Left renal cortex interstitium (tissue), 4 donors: ENCODE measurements at regions not wholly inside any gene's neighbourhood (a gene's known extent, or its start where the extent isn't known, plus 50 kb on each side); places are given as distances from the start of the nearest gene placed in this dataset.

ENCODE experiments used
- DNase-seq, 4 donors: peaks; one replicate each; pipeline ENCODE4 v3.0.0-alpha.2; 2013; ENCODE audit warnings: low read depth in 4 of 4, low spot score in 2 of 4, missing footprints in 1 of 4

DNA sequence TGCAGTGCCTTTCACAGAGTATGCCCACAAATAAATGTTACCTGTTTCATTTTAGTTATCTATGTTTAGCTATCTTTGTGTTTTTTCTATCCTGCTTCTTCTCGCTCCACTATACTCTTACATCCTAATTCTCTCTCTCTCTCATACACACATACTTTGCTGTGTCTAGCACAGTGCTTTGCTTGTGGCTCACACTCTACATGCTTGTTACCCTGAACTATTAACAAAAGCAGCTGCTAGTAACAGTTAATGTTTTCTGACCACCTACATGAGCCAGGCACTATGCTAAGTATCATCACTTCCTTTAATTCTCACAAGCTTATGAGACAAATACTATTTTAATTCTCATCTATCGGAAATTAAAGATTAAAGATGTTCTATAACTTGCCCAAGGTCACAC lies 390.5 kb upstream of the HNRNPA3 start:
- no peak for DNase-seq

DNA sequence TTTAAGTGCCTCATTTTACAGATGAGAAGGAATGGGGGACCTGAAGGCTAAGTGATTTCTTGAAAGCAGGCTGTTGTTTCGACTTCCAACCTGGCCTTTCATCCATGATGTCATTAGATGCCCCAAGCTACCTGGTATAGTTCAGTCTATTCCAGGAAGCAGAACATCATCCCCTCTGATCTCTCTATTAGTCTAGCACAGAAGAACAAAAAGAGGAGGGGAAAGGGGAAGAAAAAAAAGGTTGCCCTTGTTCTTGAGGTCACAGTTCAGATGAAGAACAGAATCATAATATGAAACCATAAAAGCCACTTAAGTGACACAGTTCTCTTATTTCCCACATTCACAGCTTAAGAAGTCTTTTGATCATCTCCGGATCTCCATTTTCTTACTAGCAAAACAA lies 386.2 kb upstream of the HNRNPA3 start:
- DNase-seq = no peak

DNA sequence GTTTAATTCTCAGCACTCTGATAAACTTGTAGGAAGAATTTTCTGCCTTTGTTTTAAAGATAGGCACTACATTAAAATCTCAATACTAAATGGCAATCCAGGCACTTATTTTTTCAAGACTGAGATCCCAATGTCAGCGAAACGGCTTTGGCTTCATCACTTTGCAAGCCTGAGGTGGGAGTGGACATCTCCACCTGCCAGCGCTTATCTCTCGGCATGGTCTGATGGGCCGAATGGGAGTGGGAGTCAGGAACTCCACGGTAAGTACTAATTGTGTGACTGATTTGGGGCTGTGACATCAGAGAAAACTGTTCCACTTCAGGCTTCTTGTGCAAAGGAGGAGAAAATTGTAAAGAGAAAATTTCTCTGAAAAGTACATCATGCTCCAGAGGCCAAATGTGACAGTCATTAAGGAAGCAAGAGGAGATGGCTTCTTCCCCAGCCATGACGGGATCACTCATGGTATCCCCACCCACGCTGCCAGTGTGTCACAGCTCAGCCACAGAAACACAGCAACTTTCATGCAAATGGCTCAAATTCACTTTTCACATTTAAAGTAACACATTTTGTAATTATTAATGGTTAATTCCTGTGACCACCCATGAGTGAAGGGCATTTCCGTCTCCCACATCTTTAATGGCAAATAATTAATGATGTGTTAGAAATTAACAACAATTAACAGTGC lies 385.5 kb upstream of the HNRNPA3 start:
- DNase-seq = no peak

DNA sequence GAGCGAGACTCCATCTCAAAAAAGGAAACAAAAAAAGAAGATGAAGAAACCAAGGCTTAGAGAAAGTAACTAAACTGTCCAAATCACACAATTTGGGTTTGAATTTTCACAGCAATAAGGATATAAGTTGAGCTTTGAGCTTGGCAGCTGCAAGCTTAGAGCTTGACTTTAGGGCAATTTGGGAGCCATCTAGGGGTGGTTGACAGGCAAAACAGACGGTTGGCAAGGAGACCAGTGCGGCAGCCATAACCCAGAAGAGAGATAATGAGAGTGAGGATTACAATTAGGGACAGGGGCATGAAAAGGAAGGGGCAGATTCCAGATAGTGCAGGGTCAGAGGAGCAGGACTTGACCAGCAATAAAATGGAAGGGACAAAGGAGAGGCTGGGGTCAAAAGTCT lies 382.2 kb upstream of the HNRNPA3 start:
- no peak for DNase-seq

DNA sequence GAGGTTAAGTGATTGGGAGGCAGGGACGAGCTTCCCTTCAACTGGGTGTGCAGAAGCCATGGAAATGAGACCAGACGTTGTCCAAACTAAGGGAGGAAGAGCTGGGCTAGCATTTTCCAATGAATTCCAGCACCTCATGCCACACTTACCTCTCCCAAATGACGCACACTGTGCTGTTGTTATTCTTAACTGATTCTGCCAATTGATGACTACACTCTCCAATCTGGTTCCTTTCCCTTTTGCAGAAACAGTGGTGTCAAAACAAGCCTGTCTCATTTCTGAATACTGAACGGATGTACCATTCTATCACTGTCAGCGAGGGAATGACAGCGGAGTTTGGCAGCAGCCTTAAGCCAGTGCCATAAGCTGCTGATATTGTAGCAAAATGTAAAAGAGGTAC lies 380.5 kb upstream of the HNRNPA3 start:
- no peak for DNase-seq

DNA sequence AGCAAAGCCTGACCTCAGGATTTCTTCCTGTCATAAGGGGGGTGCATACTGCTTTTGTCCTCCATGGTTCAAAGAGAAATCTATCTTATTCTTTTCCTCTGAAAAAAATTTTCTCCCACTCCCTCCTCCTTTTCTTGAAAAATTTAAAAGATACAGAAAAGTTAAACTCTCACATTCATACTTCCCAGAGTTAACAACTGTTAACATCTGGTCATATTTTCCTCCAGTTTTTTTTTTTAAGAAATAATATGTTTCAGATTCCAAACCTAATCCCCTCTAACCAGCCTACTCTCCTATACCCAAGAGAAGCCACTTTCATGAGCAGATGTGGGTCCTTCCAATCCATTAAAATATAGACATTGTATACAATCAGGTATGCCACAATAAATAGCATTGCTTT lies 378.9 kb upstream of the HNRNPA3 start:
- DNase-seq = no peak

DNA sequence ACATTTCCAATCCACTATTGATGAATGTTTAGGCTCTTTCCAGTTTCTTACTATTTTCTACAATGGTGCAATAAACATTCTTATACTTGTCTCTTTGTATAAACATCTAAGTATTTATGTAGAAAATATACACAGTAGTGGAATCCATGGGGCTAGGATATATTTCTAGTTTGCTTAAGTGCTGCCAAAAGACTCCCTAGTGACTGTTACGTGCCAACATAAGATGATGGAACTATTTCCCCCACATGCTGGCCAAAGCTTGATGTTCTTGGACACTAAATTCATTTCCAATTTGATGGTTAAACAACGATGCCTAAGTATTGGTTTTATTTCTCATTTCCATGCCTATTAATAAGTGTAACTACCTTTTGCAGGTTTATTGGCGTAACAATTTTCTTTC lies 378.4 kb upstream of the HNRNPA3 start:
- DNase-seq = no peak

DNA sequence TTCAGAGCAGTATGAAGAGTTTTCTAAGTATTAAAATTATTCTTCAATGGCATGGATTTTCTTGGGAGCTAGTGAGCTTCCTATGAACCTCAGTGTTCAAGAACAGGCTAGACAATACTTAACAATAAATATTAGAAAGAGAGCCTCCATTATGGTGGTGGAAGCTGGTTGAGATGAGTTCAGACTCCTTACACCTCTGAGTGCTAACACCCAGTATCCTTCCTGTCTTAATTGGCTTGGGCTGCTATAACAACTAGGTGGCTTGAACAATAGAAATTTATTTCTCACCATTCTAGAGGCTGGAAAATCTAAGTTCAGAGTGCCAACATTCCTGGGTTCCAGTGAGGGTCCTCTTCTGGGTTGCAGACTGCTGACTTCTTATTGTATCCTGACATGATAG lies 369.4 kb upstream of the HNRNPA3 start:
- DNase-seq = no peak

DNA sequence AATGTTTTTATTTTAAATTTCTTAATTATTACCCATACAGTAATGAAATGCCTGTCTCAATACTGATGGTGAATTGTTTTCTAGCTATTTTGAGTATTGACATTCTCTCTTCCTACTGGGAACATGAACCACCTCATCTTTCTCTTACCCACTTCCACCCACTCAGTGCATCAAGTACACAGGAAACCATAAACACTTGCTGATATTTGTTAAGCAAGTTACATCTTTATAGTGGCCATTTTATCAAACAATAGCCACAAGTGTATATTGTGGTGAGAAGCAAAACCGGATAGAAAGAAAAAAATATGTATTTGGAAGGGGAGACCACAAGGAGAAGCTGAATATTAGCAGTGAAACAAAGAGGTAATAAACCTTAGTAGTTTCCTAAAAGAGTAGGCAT lies 368.1 kb upstream of the HNRNPA3 start:
- DNase-seq = no peak

DNA sequence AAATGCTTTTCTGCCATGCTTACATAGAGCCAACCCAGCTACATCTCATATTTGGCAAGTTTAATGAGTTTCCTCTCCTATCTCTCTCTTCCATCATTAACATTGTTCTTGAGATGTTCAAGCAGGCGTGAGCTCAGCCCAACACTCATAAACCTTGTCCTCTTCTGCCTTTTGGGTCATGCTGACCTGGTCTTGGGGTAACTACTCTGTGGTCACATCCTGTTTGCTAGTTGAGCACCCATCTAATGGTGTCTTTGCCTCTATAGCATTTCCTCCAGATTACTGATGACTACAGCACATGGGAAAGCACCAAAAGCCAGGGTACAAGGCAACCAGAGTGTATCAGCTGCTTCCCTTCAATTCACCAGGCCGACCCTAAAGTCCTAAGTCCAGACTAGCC lies 366.9 kb upstream of the HNRNPA3 start:
- DNase-seq = no peak

DNA sequence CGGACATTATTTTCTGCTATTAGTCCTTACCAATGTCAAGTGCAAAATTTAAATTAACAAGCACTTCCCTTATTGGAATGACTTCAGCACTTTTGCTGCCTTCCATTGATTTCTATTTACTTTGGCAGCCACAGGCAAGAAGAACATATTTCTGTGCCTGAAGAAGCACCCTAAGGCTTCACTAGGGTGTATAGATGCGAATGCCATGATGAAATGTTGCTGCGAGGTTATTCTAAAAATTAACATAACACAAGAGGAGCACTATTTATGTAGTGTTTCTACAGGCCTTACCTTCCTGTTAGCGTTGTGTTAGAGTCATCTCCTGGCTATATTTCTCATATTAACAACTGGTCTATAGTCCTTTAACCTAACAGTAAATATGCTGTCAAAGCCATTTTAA lies 365.0 kb upstream of the HNRNPA3 start:
- no peak for DNase-seq

DNA sequence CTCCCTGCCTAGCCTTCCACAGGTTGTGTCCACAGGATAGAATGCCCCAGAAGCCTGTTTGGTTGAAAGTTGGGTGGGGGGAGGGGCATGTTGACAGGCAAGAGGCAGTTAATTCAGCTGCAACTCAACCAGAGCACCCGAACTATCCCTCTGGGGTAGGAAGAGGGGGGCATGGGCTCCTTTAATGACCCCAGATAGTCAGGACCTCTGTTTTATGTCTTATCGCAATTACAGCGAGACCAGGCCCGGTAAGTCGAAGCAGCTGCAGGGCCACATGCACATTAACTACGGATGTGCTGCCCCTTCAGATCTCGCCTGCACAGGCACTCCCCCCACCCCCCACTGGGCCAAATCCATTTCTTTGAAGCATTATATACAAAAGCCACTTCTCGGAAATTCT lies 363.8 kb upstream of the HNRNPA3 start:
- DNase-seq = no peak

DNA sequence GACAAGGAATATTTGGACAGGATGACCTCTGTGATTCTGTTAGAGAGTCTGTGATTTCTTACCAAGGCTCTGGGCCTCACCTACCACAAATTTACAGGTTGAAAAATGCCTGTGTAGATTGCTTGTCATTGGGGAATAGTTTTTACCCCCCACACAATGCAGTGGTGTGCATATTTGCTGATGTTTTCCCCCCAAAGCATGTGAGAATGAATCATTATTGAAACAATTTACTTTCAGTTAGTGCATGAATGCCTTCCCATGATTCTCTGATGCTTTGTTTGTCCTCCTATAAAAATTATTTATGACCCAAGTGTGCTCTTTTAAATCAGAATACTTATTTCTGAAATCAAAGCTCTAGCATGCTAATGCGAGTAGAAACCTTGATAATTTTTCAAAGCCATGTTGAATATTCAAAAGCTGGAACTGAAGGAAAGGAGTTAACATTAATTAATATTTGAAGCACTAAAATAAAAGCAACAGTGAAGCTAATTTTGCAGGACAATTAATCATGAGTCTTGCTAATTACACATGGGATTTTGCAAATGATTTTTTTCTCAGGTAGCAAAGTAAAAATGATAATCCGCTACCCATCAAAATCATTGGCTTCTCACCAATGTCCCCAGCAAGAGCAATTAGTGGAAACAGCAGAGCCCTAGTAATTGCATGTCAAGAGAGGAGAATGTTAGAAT lies 361.2 kb upstream of the HNRNPA3 start:
- no peak for DNase-seq

DNA sequence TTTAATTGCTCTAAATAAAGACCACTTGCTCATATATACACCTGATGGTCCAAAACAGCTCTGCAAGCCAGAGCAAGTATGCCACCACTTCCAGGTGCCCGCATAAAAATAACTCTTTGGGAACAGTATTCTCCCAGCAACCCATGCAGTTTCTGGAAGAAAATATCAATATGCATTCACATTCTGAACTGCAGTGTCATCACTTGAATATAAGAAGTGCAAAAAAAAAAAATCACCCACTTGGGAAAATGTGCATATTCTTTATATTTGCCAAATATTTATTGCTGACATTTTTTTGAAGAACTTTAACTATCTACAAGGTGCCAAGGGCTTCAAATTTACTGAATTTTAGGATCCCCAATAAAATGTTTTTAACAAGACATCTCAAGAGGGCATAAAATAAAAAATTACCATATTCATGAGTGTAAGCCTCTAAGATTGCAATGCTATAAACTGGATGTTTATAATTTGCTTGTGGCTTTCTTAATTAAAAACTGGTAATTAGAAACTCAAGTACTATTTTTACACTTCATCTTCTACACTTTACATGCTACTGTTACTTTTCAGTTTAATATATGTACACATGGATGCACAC lies 360.6 kb upstream of the HNRNPA3 start:
- DNase-seq = no peak

DNA sequence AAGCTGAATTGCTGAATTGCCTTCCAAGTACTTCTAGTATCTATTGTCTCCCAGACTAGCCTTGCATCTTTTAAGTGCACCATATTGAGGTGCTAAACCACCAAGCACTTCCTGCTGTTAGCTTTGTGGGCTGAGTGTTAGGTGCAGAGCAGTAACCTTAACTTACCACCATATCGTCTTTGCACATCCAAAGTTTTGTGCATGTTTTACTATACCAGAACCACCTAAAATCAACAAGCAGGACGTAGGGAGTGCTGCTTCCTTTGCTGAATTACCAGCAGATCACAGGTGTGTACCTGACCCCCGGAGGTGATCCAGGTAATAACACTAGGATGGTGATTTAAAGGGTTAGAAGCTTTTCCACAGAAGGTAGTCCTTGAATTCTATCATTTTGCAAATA lies 359.9 kb upstream of the HNRNPA3 start:
- DNase-seq = no peak

DNA sequence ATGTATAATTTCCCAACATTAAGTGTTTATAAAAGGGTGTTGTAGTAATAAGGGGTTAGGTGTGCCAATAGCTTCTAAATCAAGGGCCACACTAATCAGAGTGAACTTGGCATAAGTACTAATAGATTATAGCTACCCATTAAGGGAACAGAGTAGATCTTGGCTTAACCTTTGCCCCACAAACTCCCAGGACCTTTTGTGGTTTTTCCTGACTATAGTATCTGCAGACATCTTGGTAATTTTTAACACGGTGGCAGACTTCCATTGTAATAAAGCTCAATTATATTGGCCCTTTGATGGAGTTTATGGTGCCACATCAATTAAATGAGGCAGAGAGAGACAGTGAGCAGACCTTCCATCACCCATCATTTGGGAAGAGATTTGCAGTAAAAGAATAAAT lies 358.5 kb upstream of the HNRNPA3 start:
- no peak for DNase-seq

DNA sequence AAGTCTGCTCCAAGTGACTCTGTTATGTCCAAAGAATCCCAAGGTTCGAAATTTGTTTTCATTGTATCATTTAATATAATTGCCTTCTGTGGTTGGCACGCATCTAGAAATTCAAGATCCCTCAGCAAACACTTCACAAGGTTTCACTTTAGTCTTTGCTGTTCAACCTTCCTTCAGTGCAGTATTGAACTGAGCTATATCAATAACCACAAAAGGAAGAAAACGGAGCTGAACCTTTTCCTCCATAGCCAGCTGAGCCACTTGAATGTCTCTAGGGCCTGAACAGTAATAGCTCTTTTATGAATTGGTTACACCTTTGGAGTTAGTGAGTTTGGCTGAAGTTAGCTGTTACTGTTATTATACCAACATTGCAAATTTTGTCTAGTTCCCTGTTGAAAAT lies 357.7 kb upstream of the HNRNPA3 start:
- DNase-seq = no peak

DNA sequence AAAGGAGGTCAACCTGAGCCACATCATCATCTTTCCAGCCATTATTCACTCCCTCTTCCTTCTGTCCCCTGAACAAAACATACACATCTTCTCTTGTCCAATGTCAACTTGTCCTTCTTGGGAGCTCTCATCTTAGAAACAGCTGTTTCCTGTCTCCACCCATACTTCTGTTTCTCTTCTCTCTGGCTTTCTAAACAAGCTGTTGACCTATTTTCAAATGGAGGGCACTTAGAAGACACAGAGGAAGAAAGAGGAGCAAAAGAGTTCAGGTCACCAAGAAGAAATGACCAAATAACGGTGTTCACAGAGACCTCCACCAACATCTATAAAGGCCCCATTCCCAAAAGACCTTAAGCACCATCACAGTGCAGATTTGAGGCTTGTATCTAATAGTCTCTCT lies 355.9 kb upstream of the HNRNPA3 start:
- DNase-seq = no peak

DNA sequence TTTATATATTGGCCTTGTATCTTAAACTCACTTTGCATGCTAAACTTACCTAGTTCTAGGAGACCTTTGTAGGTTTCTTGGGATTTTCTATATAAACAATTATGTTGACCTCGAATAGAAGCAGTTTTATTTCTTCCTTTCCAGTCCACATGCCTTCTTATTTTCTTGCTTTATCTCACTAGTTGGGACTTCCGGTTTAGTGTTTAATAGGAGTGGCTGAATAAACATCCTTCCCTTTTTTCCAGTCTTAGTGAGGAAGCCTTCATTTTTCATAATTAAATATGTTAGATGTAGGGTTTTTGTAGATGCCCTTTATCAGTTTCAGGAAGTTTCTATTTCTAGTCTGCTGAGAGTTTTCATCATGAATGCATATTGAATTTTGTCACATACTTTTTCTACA lies 347.3 kb upstream of the HNRNPA3 start:
- DNase-seq = no peak

DNA sequence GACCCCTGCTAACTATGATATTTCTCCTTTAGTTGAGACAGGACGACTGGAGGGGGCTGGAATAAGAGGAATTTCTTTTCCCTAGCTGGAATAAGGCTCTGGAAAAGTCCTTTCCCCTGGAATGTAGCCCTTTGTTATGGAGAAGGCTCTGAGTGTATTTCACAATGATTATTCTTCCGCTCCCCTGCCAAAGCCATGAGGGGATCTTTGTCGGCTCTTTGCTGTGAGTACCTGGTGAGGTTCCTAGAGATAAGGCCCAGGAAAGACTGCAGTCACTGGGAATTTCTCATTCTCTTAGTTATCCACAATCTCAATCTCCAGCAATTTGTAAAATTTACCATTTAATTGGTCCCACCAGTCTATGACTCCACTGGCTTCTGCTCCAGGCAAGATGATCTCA lies 340.2 kb upstream of the HNRNPA3 start:
- DNase-seq = no peak

DNA sequence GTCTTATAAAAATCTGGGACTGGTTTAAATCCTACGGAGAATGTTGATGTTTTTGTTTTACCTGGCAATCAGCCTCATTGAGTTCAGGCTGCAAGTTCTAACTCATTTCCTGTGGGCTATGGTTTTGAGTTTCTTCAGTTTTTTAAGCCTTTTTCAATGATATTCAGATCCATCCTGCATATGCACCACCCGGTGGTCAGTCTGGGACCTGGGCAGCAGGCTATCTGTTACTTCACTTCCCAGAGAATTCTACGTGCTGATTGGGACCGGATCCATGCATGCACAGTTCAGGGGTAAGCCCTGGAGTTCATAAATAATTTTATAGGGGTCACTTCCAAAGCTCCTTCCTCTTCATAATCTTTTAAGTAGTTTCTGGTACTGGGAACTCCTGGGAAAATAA lies 339.2 kb upstream of the HNRNPA3 start:
- no peak for DNase-seq

DNA sequence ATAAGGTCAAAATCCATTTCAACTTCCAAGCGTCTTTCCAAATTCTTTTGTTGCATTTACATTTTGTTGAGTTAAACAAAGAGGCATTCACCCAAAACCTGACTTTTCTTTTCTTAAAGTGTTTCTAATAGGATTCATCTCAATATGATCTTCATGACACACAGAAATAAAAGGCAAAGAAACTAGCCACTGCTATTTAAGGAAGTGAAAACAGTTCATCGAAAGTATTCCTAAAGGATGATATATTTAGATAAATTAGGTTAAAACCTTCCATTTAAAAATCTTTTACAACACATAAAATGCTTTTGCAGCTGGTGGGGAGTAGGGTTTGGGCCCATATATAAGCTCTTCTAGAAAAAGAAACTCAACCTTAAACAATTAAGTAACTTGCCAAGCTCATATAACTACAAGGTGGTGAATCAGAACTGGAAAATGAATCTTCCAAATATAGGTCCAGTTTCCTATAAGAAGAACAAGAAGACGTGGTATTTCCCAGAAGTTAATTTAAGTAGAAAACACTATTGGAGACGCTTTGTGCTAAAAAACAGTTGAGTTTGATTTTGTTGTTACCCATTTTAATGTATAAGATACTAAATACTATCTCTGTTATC lies 336.0 kb upstream of the HNRNPA3 start:
- no peak for DNase-seq
